Lower leg skin (tissue), 3 donors: ENCODE measurements at regions not wholly inside any gene's neighbourhood (a gene's known extent, or its start where the extent isn't known, plus 50 kb on each side); places are given as distances from the start of the nearest gene placed in this dataset.

Experiments used
- POLR2A ChIP-seq, 2 donors: fragments of 450-650 bp; IDR thresholded peaks; one replicate each; pipeline ENCODE4 v1.6.1; 2016 to 2017; ENCODE audit warnings: antibody characterized with exemption in 2 of 2, mild to moderate bottlenecking in 1 of 2, moderate library complexity in 1 of 2
- TF ChIP-seq, protein P1 (sequence below), 3 donors: fragments of 450-650 bp; IDR thresholded peaks; one replicate each; pipeline ENCODE4 v1.5.1; 2016; ENCODE audit warnings: antibody characterized with exemption in 3 of 3, mild to moderate bottlenecking in 3 of 3, moderate library complexity in 2 of 3

GRCh38 chr6:113209315-113209714, 647.8 kb upstream of the MARCKS start:
- TF ChIP-seq, protein P1, sequence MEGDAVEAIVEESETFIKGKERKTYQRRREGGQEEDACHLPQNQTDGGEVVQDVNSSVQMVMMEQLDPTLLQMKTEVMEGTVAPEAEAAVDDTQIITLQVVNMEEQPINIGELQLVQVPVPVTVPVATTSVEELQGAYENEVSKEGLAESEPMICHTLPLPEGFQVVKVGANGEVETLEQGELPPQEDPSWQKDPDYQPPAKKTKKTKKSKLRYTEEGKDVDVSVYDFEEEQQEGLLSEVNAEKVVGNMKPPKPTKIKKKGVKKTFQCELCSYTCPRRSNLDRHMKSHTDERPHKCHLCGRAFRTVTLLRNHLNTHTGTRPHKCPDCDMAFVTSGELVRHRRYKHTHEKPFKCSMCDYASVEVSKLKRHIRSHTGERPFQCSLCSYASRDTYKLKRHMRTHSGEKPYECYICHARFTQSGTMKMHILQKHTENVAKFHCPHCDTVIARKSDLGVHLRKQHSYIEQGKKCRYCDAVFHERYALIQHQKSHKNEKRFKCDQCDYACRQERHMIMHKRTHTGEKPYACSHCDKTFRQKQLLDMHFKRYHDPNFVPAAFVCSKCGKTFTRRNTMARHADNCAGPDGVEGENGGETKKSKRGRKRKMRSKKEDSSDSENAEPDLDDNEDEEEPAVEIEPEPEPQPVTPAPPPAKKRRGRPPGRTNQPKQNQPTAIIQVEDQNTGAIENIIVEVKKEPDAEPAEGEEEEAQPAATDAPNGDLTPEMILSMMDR (IDR thresholded peaks at IDR 0.05), result no peak
- TF ChIP-seq POLR2A (IDR thresholded peaks at IDR 0.05), result no peak
